PC-9 (cell line): ENCODE measurements at regions not wholly inside any gene's neighbourhood (a gene's known extent, or its start where the extent isn't known, plus 50 kb on each side); places are given as distances from the start of the nearest gene placed in this dataset.
A peak's percentile ranks its signal among the peaks of the same experiment; 100 is the strongest.

Experiments used
- BruUV-seq: library from RNA; stranded (reverse); fragments of 400-500 nt; replicated peaks from 2 replicates; lab custom pipeline; 2021; lab: Mats Ljungman, UMichigan
- CTCF ChIA-PET: fragments of 300-600 bp; sonication (Branson Sonifier 250); formaldehyde crosslinking; loops from one replicate; lab custom pipeline; 2022; ENCODE audit warnings: antibody characterized with exemption; lab: Charles Lee
- POLR2A ChIA-PET: fragments of 300-600 bp; sonication (Branson Sonifier 250); formaldehyde crosslinking; loops from one replicate; lab custom pipeline; 2022; ENCODE audit warnings: antibody characterized with exemption; ENCODE audit not compliant: unreplicated experiment; lab: Charles Lee
- DNase-seq, 2 experiments: peaks; one replicate each; pipeline versions ENCODE4 v3.0.0 to v3.0.0-alpha.2; 2015 to 2022; ENCODE audit warnings: mixed read lengths in 1 of 2
- H2AFZ ChIP-seq: fragments of 200-600 bp; sonication (generic); 2 replicates; pipeline ENCODE4 v1.8.1; 2017; ENCODE audit warnings: antibody characterized with exemption
- H3F3A ChIP-seq: fragments of 200-600 bp; sonication (generic); 2 replicates; pipeline ENCODE4 v1.8.1; 2017; ENCODE audit warnings: antibody characterized with exemption, mild to moderate bottlenecking, low read depth; ENCODE audit not compliant: insufficient read depth
- H3K27ac ChIP-seq: fragments of 200-600 bp; sonication (generic); 2 replicates; pipeline ENCODE4 v1.6.1; 2016; ENCODE audit warnings: mixed run types
- H3K27me3 ChIP-seq: fragments of 200-600 bp; sonication (generic); 2 replicates; pipeline ENCODE4 v1.6.1; 2016; ENCODE audit warnings: low read depth, mixed run types; ENCODE audit not compliant: insufficient read depth
- H3K36me3 ChIP-seq: fragments of 200-600 bp; sonication (generic); 2 replicates; pipeline ENCODE4 v1.6.1; 2016; ENCODE audit warnings: low read depth, mixed run types
- H3K4me1 ChIP-seq: fragments of 200-600 bp; sonication (generic); replicated peaks from 2 replicates; pipeline ENCODE4 v1.6.1; 2016; ENCODE audit warnings: mixed run types; ENCODE audit not compliant: insufficient read depth
- H3K4me2 ChIP-seq: fragments of 200-600 bp; sonication (generic); 2 replicates; pipeline ENCODE4 v1.6.1; 2017; ENCODE audit warnings: mixed run types
- H3K4me3 ChIP-seq: fragments of 200-600 bp; sonication (generic); 2 replicates; pipeline ENCODE4 v1.6.1; 2016; ENCODE audit warnings: mixed run types
- H3K79me2 ChIP-seq: fragments of 200-600 bp; sonication (generic); 2 replicates; pipeline ENCODE4 v1.6.1; 2017; ENCODE audit warnings: low read depth, mixed run types
- H3K9me2 ChIP-seq: fragments of 200-600 bp; sonication (generic); 2 replicates; pipeline ENCODE4 v1.8.1; 2017; ENCODE audit warnings: mild to moderate bottlenecking; ENCODE audit not compliant: insufficient read depth
- H3K9me3 ChIP-seq: fragments of 200-600 bp; sonication (generic); 2 replicates; pipeline ENCODE4 v1.8.1; 2016; ENCODE audit warnings: low read depth; ENCODE audit not compliant: insufficient read depth
- H4K20me1 ChIP-seq: fragments of 200-600 bp; sonication (generic); 2 replicates; pipeline ENCODE4 v1.8.1; 2017; ENCODE audit not compliant: insufficient read depth
- EZH2 ChIP-seq: fragments of 200-600 bp; sonication (generic); IDR thresholded peaks from 2 replicates; pipeline ENCODE4 v1.8.0; 2017; ENCODE audit warnings: antibody characterized with exemption, low read depth
- intact Hi-C: fragments of 100-400 bp; cut with micrococcal nuclease; formaldehyde crosslinking; loops from one replicate; pipeline ENCODE4 v1.10.0; 2022; ENCODE audit not compliant: unreplicated experiment
- TF ChIP-seq, protein P1 (sequence below): fragments of 200-600 bp; sonication (generic); conservative IDR thresholded peaks from 2 replicates; pipeline ENCODE4 v1.6.1; 2017; ENCODE audit warnings: mixed run types, antibody characterized with exemption, mild to moderate bottlenecking, moderate library complexity

- DNase-seq: no peak
- intact Hi-C loops: no loop called here
- H3K27ac ChIP-seq: no peak overlapping the region
- no peaks in the 10 kb centered on the region for H4K20me1 ChIP-seq
- no peaks in the 10 kb centered on the region for H3K9me3 ChIP-seq
- H3F3A ChIP-seq: peaks cover 4% of the 10 kb centered on the region; the same call in 1 of the 2 replicates
- H2AFZ ChIP-seq: no peak overlapping the region
- no peaks in the 10 kb centered on the region for H3K9me2 ChIP-seq
- ChIA-PET CTCF (no interaction called here), POLR2A (no interaction called here)
- H3K4me3 ChIP-seq: no peak overlapping the region
- H3K79me2 ChIP-seq: no peaks in the 10 kb centered on the region
- no peaks in the 10 kb centered on the region for H3K27me3 ChIP-seq
- TF ChIP-seq EZH2: no peak
- TF ChIP-seq, protein P1, sequence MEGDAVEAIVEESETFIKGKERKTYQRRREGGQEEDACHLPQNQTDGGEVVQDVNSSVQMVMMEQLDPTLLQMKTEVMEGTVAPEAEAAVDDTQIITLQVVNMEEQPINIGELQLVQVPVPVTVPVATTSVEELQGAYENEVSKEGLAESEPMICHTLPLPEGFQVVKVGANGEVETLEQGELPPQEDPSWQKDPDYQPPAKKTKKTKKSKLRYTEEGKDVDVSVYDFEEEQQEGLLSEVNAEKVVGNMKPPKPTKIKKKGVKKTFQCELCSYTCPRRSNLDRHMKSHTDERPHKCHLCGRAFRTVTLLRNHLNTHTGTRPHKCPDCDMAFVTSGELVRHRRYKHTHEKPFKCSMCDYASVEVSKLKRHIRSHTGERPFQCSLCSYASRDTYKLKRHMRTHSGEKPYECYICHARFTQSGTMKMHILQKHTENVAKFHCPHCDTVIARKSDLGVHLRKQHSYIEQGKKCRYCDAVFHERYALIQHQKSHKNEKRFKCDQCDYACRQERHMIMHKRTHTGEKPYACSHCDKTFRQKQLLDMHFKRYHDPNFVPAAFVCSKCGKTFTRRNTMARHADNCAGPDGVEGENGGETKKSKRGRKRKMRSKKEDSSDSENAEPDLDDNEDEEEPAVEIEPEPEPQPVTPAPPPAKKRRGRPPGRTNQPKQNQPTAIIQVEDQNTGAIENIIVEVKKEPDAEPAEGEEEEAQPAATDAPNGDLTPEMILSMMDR: no peak
- no TSS peak for BruUV-seq
- no peaks in the 10 kb centered on the region for H3K36me3 ChIP-seq
- H3K4me1 ChIP-seq: peaks cover 8% of the 10 kb centered on the region
- no peak overlapping the region for H3K4me2 ChIP-seq
Observed at GRCh38 chr5:124905256-124906130, 159.1 kb upstream of the ZNF608 start.

- no peak for DNase-seq
- ChIA-PET CTCF (no interaction called here), POLR2A (no interaction called here)
- H3K27me3 ChIP-seq: no peaks in the 10 kb centered on the region
- H3K4me2 ChIP-seq: peak overlapping the region; percentile 29; the same call in 1 of the 2 replicates
- no peaks in the 10 kb centered on the region for H3K9me2 ChIP-seq
- H4K20me1 ChIP-seq: no peaks in the 10 kb centered on the region
- H3K4me1 ChIP-seq: peaks cover 8% of the 10 kb centered on the region
- H3F3A ChIP-seq: peaks cover 4% of the 10 kb centered on the region; the same call in 1 of the 2 replicates
- BruUV-seq: no TSS peak
- H3K27ac ChIP-seq: no peak overlapping the region
- H3K36me3 ChIP-seq: no peaks in the 10 kb centered on the region
- H2AFZ ChIP-seq: no peak overlapping the region
- intact Hi-C loops: no loop called here
- no peaks in the 10 kb centered on the region for H3K9me3 ChIP-seq
- H3K4me3 ChIP-seq: no peak overlapping the region
- TF ChIP-seq, protein P1: no peak
- TF ChIP-seq EZH2: no peak
- no peaks in the 10 kb centered on the region for H3K79me2 ChIP-seq
Observed at GRCh38 chr5:124906339-124907097, 160.1 kb upstream of the ZNF608 start.

- no peak overlapping the region for H3K4me2 ChIP-seq
- TF ChIP-seq EZH2: no peak
- TF ChIP-seq, protein P1: no peak
- ChIA-PET CTCF (no interaction called here), POLR2A (no interaction called here)
- no peaks in the 10 kb centered on the region for H3K9me3 ChIP-seq
- no peaks in the 10 kb centered on the region for H3K79me2 ChIP-seq
- no peaks in the 10 kb centered on the region for H3K27me3 ChIP-seq
- H3K27ac ChIP-seq: no peak overlapping the region
- no peak for DNase-seq
- no peak overlapping the region for H2AFZ ChIP-seq
- intact Hi-C loops: no loop called here
- no peak overlapping the region for H3K4me3 ChIP-seq
- no TSS peak for BruUV-seq
- no peaks in the 10 kb centered on the region for H4K20me1 ChIP-seq
- H3K36me3 ChIP-seq: no peaks in the 10 kb centered on the region
- H3F3A ChIP-seq: peaks cover 4% of the 10 kb centered on the region; the same call in 1 of the 2 replicates
- peaks cover 8% of the 10 kb centered on the region for H3K4me1 ChIP-seq
- H3K9me2 ChIP-seq: no peaks in the 10 kb centered on the region
Observed at GRCh38 chr5:124907098-124907644, 160.7 kb upstream of the ZNF608 start.
